GM19372 (cell line): ENCODE measurements at regions not wholly inside any gene's neighbourhood (a gene's known extent, or its start where the extent isn't known, plus 50 kb on each side); places are given as distances from the start of the nearest gene placed in this dataset.

Source experiments
- ATAC-seq: cut with Tn5 transposase; IDR thresholded peaks from one replicate; pipeline ENCODE4 v1.9.1; 2021; ENCODE audit warnings: mild to moderate bottlenecking, low read depth, moderate library complexity; ENCODE audit not compliant: unreplicated experiment

GRCh38 chr15:100718075-100718980 lies 115.9 kb downstream of the ASB7 start:
- no peak for ATAC-seq

- no peak for ATAC-seq
These were observed 118.1 kb downstream of the ASB7 start for GRCh38 chr15:100720406-100720967.

DNA sequence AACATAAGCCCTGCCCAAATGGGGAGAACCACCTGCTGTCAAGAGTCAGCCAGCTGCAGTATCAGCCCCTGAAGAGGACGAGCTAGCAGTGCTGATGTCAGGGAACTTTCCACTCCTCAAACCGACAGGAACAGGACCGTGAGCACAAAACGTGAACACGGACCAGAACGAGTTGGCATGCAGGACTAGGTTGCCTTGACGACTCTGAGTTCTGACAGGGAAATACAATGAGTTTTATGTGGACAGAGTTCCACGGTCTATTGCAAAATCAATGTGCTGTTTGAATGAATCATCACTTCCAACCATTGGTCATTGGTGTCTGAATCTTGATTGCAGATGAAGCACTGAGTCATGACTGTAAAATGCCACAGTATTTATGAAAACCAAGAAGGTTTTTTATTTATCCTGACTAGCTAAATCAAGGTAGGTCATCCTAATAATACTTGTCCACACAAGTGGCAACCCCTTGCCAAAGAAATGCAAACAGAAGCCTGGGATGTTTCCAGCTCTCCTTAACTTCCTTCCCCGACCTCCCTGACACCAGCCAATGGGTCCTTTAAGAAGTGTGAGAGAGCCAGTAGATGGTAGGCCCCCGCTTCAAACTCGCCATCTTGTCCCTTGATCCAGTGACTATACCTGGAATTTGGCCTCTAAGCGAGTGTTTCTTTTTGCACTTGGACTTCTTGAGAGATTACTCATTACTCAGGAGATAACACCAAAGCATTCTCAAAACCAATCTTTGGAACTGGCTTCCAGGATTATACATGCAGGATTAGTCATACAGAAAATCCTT lies 119.6 kb downstream of the ASB7 start:
- no peak for ATAC-seq

GRCh38 chr15:100722551-100723314 lies 120.3 kb downstream of the ASB7 start:
- no peak for ATAC-seq

- no peak for ATAC-seq
These were observed 121.0 kb downstream of the ASB7 start for GRCh38 chr15:100723315-100723801.

- ATAC-seq = no peak
These were observed 123.0 kb downstream of the ASB7 start for GRCh38 chr15:100725121-100726069.

DNA sequence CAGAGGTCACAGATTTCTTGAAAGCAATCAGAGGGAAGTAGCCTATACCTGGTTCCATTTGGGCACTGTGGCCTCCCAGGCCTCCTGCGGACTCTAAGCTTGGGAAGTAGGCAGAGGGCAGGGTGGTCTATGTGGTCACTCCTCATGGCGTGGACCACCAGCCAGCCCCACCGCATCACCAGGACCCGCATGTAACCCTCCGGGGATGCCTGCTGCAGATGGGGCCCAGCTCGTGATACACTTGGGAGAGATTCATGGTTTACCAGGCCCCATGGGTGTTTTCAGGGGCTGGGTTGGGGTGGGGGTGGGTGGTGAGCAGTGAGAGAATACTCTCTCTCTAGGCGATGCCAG lies 123.7 kb downstream of the ASB7 start:
- ATAC-seq = no peak

GRCh38 chr15:100726421-100727190 lies 124.2 kb downstream of the ASB7 start:
- no peak for ATAC-seq

- no peak for ATAC-seq
These were observed 125.0 kb downstream of the ASB7 start for GRCh38 chr15:100727291-100727851.

- ATAC-seq = no peak
These were observed 126.2 kb downstream of the ASB7 start for GRCh38 chr15:100728371-100729201.

DNA sequence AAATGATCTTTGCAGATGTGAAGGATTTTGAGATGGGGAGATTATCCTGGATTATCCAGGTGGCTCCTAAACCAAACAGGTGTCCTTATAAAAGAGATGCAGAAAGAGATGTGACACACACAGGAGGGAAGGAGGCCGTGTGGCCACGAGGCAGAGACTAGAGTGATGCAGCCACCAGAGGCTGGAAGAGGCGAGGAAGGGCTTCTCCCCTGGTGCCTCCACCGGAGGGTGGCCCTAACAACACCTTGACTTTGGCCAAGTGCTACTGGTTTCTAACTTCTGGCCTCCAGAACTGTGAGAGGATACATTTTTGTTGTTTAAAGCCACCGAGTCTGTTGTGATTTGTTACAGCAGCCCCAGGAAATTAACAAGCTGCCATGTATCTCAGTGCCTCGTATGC lies 127.1 kb downstream of the ASB7 start:
- no peak for ATAC-seq

GRCh38 chr15:100730129-100730528 lies 127.7 kb downstream of the ASB7 start:
- no peak for ATAC-seq

DNA sequence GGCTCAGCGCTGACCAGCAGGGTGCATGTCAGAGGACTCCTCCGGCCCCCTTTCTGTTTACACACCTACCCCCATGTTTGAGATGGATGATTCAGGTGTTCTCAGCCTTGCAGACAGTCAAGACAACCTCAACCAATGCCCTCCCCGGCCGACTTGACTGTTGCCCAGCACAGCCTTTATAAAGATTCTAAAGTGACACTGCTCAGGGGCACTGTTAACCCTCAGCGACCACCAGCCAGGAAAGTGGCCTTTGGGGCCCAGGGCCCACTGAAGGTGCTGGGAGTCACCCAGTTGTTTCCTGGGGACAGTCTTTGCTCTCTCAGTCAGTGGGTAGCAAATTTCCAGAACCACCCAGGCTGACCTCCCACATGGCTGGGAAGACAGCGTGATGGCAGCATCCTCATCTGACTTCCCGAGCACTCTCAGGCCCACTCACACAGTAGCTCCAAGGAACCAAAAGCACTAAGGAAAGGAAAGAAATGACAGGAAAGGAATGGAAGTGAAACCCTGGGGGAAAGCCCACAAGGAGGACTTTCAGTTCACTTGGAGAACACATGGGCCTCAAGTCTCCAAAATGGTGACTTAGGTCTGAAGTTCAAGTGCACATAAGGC lies 128.4 kb downstream of the ASB7 start:
- ATAC-seq = no peak

- ATAC-seq = no peak
These were observed 129.1 kb downstream of the ASB7 start for GRCh38 chr15:100731267-100732152.

GRCh38 chr15:100732211-100733055 lies 130.0 kb downstream of the ASB7 start:
- no peak for ATAC-seq
